Mammary epithelial cell (primary cell): ENCODE measurements at regions not wholly inside any gene's neighbourhood (a gene's known extent, or its start where the extent isn't known, plus 50 kb on each side); places are given as distances from the start of the nearest gene placed in this dataset.

ENCODE experiments used
- CTCF ChIP-seq, 2 donors: IDR thresholded peaks in 1 of 2; conservative IDR thresholded peaks in 1 of 2; 2 replicates each; pipeline ENCODE4 v1.5.1; 2011 to 2012; ENCODE audit warnings: inconsistent platforms in 2 of 2, low read length in 2 of 2, mild to moderate bottlenecking in 2 of 2, control low read depth in 1 of 2, low read depth in 1 of 2; ENCODE audit not compliant: insufficient read depth in 1 of 2; ENCODE audit errors: extremely low read depth in 1 of 2
- EZH2 ChIP-seq: IDR thresholded peaks from 2 replicates; pipeline ENCODE4 v1.6.1; 2012; ENCODE audit warnings: low read length, inconsistent platforms, borderline replicate concordance

GRCh38 chr5:27810458-27810857, 772.1 kb upstream of the CDH9 start:
- TF ChIP-seq CTCF (conservative IDR thresholded peaks at IDR 0.05 in 1 of 2, IDR thresholded peaks at IDR 0.05 in 1 of 2; ENCODE audit: extremely low read depth in 1 of 2, insufficient read depth in 1 of 2, low read depth in 1 of 2, low read length in 2 of 2) (no peak), EZH2 (no peak)
